Vagina (tissue), 2 donors: ENCODE measurements at regions not wholly inside any gene's neighbourhood (a gene's known extent, or its start where the extent isn't known, plus 50 kb on each side); places are given as distances from the start of the nearest gene placed in this dataset.

Source experiments
- DNase-seq, 2 donors: peaks; one replicate each; pipeline ENCODE4 v3.0.0-alpha.2; 2017; ENCODE audit errors: extremely low spot score in 2 of 2
- H3K27ac ChIP-seq: fragments of 200-600 bp; sonication (generic); one replicate; pipeline ENCODE4 v1.5.1; 2019
- H3K27me3 ChIP-seq: fragments of 200-600 bp; sonication (generic); one replicate; pipeline ENCODE4 v1.5.1; 2019
- H3K36me3 ChIP-seq, 2 donors: fragments of 200-600 bp; sonication (generic); one replicate each; pipeline ENCODE4 v1.5.1; 2017 to 2019
- H3K4me1 ChIP-seq: fragments of 200-600 bp; sonication (generic); one replicate; pipeline ENCODE4 v1.5.1; 2019
- H3K4me3 ChIP-seq, 2 donors: fragments of 200-600 bp; sonication (generic); 1 replicate in 1 of 2; 2 replicates in 1 of 2; pipeline ENCODE4 v1.5.1; 2016 to 2019
- H3K9me3 ChIP-seq: fragments of 200-600 bp; sonication (generic); one replicate; pipeline ENCODE4 v1.5.1; 2019
- CTCF ChIP-seq, 3 experiments: fragments of 450-650 bp in 2 of 3; fragments of 200-600 bp in 1 of 3; sonication (generic) in 1 of 3; IDR thresholded peaks; one replicate each; pipeline ENCODE4 v1.5.1; 2017 to 2019; ENCODE audit warnings: antibody characterized with exemption in 3 of 3, mild to moderate bottlenecking in 2 of 3, moderate library complexity in 2 of 3
- POLR2A ChIP-seq, 2 donors: fragments of 450-650 bp; IDR thresholded peaks; one replicate each; pipeline ENCODE4 v1.6.1; 2017; ENCODE audit warnings: antibody characterized with exemption in 2 of 2, mild to moderate bottlenecking in 2 of 2, moderate library complexity in 2 of 2
- POLR2AphosphoS5 ChIP-seq, 2 donors: sonication (generic); formaldehyde crosslinking; IDR thresholded peaks; one replicate each; pipeline ENCODE4 v1.9.0; 2017; ENCODE audit warnings: antibody characterized with exemption in 2 of 2, mild to moderate bottlenecking in 2 of 2, low read depth in 1 of 2; ENCODE audit not compliant: insufficient read depth in 1 of 2
- intact Hi-C: fragments of 100-400 bp; cut with DNase I; formaldehyde crosslinking; loops from one replicate; pipeline ENCODE4 v1.15.1; 2023

GRCh38 chr1:29890201-29890959 lies 654.1 kb downstream of the PTPRU start:
- no peak overlapping the region for H3K4me3 ChIP-seq
- H3K27me3 ChIP-seq = no peaks in the 10 kb centered on the region
- no peaks in the 10 kb centered on the region for H3K36me3 ChIP-seq
- H3K9me3 ChIP-seq = no peaks in the 10 kb centered on the region
- intact Hi-C loops = no loop called here
- TF ChIP-seq CTCF (IDR thresholded peaks at IDR 0.05) (no peak), POLR2A (IDR thresholded peaks at IDR 0.05) (no peak), POLR2AphosphoS5 (IDR thresholded peaks at IDR 0.05; ENCODE audit: insufficient read depth in 1 of 2, low read depth in 1 of 2) (no peak)
- no peaks in the 10 kb centered on the region for H3K4me1 ChIP-seq
- H3K27ac ChIP-seq = no peak overlapping the region
- no peak for DNase-seq

DNA sequence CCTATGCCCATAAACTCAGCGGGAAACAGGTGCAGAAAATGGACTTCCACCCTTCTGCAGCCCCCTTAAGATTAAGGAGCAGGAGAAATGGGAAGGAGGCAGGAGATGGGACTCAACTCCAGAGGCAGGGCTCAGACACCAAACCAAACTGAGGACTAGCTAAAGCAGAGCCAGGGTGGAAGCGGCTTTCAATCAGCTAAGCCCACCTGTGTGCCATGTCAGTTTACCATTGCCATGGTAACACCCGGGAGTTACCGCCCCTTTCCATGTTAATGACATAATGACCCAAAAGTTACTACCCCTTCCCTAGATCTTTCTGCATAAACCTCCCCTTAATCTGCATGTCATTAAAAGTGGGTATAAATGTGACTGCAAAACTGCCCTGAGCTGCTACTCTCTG lies 653.5 kb downstream of the PTPRU start:
- no peaks in the 10 kb centered on the region for H3K9me3 ChIP-seq
- intact Hi-C loops = no loop called here
- no peaks in the 10 kb centered on the region for H3K4me1 ChIP-seq
- no peaks in the 10 kb centered on the region for H3K27me3 ChIP-seq
- no peak overlapping the region for H3K4me3 ChIP-seq
- no peaks in the 10 kb centered on the region for H3K36me3 ChIP-seq
- DNase-seq = no peak
- TF ChIP-seq CTCF (IDR thresholded peaks at IDR 0.05) = no peak
- no peak for TF ChIP-seq POLR2A (IDR thresholded peaks at IDR 0.05)
- no peak for TF ChIP-seq POLR2AphosphoS5 (IDR thresholded peaks at IDR 0.05; ENCODE audit: insufficient read depth in 1 of 2, low read depth in 1 of 2)
- H3K27ac ChIP-seq = no peak overlapping the region

DNA sequence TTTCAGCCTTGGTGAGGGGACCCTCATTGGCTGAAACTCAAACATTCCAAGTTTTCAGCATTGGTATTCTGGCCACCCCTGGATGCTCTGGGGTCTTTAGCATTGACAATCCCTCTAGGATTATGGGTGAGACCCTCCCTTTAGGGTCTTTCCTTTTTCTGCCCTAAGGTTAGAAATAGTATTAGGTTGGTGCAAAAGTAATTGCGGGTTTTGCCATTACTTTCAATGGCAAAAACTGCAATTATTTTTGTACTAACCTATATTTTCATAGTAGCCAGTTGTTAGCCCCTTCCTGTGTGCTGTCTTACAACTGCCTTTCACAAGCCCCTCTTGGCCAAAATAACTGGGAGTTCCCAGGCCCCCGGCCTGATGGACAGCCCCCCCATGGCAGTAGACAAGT lies 648.4 kb downstream of the PTPRU start:
- TF ChIP-seq POLR2A (IDR thresholded peaks at IDR 0.05) (no peak), POLR2AphosphoS5 (IDR thresholded peaks at IDR 0.05; ENCODE audit: insufficient read depth in 1 of 2, low read depth in 1 of 2) (no peak), CTCF (IDR thresholded peaks at IDR 0.05) (no peak)
- intact Hi-C loops = no loop called here
- no peaks in the 10 kb centered on the region for H3K27me3 ChIP-seq
- H3K9me3 ChIP-seq = no peaks in the 10 kb centered on the region
- H3K4me1 ChIP-seq = no peaks in the 10 kb centered on the region
- H3K36me3 ChIP-seq = no peaks in the 10 kb centered on the region
- no peak overlapping the region for H3K27ac ChIP-seq
- no peak for DNase-seq
- no peak overlapping the region for H3K4me3 ChIP-seq

- DNase-seq = no peak
- Histone ChIP-seq H3K4me1 (no peaks in the 10 kb centered on the region), H3K9me3 (no peaks in the 10 kb centered on the region), H3K36me3 (no peaks in the 10 kb centered on the region), H3K4me3 (no peak overlapping the region), H3K27me3 (no peaks in the 10 kb centered on the region), H3K27ac (no peak overlapping the region)
- intact Hi-C loops = no loop called here
- TF ChIP-seq POLR2A (IDR thresholded peaks at IDR 0.05) (no peak), POLR2AphosphoS5 (IDR thresholded peaks at IDR 0.05; ENCODE audit: insufficient read depth in 1 of 2, low read depth in 1 of 2) (no peak), CTCF (IDR thresholded peaks at IDR 0.05) (no peak)
Measured at GRCh38 chr1:29883986-29884385, 647.7 kb downstream of the PTPRU start.

DNA sequence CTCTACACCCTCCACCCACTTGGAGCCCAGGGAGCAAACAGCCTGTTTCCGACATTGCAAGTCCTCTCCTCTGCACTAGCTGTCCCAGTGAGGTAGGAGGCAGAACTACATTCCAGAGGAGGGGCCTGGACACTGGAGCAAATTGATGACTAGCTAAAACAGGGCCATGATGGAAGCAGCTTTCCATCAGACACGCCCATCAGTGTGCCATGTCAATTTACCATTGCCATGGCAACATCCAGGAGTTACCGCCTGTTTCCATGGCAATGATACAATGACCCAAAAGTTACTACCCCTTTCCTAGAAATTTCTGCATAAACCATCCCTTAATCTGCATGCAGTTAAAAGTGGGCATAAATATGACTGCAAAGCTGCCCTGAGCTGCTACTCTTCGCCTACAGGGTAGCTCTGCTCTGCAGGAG lies 647.1 kb downstream of the PTPRU start:
- DNase-seq = no peak
- Histone ChIP-seq H3K9me3 (no peaks in the 10 kb centered on the region), H3K36me3 (no peaks in the 10 kb centered on the region), H3K4me3 (no peak overlapping the region), H3K27ac (no peak overlapping the region), H3K4me1 (no peaks in the 10 kb centered on the region), H3K27me3 (no peaks in the 10 kb centered on the region)
- TF ChIP-seq CTCF (IDR thresholded peaks at IDR 0.05) (no peak), POLR2AphosphoS5 (IDR thresholded peaks at IDR 0.05; ENCODE audit: insufficient read depth in 1 of 2, low read depth in 1 of 2) (no peak), POLR2A (IDR thresholded peaks at IDR 0.05) (no peak)
- intact Hi-C loops = no loop called here
